Liver (tissue), 2 donors: ENCODE measurements at regions not wholly inside any gene's neighbourhood (a gene's known extent, or its start where the extent isn't known, plus 50 kb on each side); places are given as distances from the start of the nearest gene placed in this dataset.

Experiments
- FOXA1 ChIP-seq: IDR thresholded peaks from 2 replicates; pipeline ENCODE4 v1.6.1; 2016; ENCODE audit warnings: antibody characterized with exemption
- TF ChIP-seq, protein P1 (sequence below): fragments of 150-350 bp; IDR thresholded peaks from 2 replicates; pipeline ENCODE4 v1.5.1; 2017; ENCODE audit warnings: improper control_type of control experiment, low read depth, low read length; ENCODE audit not compliant: missing input control
- donor health status: healthy.

DNA sequence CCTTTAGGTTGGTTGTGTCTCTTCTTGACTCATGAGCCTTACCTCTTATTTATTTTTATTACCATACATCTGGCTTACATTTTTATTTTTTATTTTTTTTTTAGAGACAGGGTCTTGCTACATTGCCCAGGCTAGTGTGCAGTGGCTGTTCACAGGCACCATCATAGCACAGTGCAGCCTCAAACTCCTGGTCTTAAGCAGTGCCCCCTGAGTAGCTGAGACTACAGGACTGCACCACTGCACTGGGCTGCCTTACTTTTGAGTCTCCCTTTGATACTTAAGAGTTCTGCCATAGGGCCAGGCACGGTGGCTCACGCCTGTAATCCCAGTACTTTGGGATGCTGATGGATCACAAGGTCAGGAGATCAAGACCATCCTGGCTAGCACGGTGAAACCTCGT, 76.4 kb upstream of the MACF1 start:
- TF ChIP-seq, protein P1, sequence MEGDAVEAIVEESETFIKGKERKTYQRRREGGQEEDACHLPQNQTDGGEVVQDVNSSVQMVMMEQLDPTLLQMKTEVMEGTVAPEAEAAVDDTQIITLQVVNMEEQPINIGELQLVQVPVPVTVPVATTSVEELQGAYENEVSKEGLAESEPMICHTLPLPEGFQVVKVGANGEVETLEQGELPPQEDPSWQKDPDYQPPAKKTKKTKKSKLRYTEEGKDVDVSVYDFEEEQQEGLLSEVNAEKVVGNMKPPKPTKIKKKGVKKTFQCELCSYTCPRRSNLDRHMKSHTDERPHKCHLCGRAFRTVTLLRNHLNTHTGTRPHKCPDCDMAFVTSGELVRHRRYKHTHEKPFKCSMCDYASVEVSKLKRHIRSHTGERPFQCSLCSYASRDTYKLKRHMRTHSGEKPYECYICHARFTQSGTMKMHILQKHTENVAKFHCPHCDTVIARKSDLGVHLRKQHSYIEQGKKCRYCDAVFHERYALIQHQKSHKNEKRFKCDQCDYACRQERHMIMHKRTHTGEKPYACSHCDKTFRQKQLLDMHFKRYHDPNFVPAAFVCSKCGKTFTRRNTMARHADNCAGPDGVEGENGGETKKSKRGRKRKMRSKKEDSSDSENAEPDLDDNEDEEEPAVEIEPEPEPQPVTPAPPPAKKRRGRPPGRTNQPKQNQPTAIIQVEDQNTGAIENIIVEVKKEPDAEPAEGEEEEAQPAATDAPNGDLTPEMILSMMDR: no peak
- no peak for TF ChIP-seq FOXA1
